ENCODE measurements at regions not wholly inside any gene's neighbourhood (a gene's known extent, or its start where the extent isn't known, plus 50 kb on each side); places are given as distances from the start of the nearest gene placed in this dataset.

GRCh38 chr2:15869396-15869795 lies 71.0 kb upstream of the MYCN start:
- no peak for DNase-seq

GRCh38 chr2:15869871-15870270 lies 70.5 kb upstream of the MYCN start:
- DNase-seq = no peak

- DNase-seq = no peak
Measured at GRCh38 chr2:15870565-15870964, 69.8 kb upstream of the MYCN start.

- no peak for DNase-seq
Measured at GRCh38 chr2:15871239-15871783, 69.0 kb upstream of the MYCN start.

DNA sequence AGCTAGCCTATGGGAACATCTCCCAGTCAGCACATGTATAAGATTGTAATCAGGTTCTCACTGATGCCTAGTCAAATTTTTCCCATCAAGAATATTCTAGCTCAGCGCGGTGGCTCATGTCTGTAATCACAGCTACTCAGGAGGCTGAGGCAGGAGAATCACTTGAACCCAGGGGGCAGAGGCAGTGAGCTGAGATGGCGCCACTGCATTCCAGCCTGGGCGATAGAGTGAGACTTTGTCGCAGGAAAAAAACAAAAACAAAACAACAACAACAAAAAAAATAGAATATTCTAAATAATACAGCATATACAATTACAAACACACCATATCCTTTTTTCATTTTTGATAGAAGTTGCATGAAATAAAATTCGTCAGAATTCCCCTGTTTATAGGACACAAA lies 67.5 kb upstream of the MYCN start:
- no peak for DNase-seq

DNA sequence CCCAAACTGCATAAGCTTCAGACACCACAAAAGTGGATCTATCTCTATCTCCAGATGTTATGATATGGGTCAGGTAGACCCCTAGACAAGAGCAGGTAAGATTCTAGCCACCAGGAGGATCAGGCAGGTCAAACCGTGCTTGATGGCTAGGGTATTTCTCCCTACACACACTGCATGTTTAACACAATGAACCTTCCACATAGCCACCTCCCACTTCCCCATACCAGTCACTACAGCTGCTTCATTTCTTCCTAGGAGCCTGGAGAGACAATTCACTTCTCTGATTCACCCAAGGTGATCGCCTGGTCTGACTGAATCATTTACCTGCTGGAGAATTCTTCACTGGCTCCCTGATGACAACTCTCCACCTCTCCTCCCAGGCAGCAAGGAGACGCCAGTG lies 66.0 kb upstream of the MYCN start:
- no peak for DNase-seq

- DNase-seq = no peak
Measured at GRCh38 chr2:15874854-15875804, 65.2 kb upstream of the MYCN start.

GRCh38 chr2:15875969-15876705 lies 64.2 kb upstream of the MYCN start:
- no peak for DNase-seq

DNA sequence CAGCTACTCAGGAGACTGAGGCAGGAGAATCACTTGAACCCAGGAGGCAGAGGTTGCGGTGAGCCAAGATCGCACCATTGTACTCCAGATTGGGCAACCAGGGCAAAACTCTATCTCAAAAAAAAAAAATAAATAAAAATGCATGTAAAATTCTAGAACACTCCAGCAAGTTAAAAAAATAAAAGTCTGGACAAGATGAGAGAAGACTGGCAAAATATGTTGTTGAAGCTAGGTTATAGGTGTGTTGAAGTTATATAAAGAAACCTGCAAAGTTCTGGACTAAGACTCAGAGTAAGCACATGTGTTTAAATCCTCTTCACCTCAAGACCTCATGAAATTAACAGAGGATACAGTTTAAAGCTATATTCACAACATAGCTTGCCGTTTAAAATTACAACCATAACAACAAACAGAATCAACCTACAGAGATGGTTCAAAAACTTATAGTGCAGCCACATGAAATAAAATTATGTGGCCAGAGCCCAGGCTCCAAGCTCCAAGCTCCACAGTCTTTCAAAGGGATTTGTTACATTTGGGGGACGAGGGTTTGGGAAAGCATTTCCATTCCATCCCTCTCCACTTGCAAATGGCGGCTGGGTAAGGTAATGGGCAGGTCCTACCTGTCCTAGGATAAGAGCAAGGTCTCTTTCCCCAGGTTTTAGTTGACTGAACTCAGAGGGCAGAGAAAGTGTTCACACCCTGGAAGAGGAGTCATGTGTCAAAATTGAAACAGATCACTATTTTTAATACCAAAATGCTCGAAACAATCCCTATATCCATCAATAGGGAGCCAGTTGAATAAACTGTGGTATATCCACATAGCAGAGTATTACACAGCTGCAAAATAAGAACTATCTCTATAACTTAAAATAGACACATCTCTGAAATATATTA lies 59.9 kb upstream of the MYCN start:
- DNase-seq = no peak

DNA sequence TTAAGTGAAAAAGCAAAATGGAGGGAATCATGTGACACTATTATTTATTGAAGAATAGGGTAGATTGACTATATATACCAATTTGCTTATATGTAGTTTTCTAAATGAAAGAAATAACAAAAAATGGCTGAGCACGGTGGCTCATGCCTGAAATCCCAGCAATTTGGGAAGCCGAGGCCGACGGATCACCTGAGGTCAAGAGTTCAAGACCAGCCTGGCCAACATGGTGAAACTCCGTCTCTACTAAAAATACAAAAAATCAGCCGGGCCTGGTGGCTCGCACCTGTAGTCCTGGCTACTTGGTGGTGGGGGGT lies 59.3 kb upstream of the MYCN start:
- DNase-seq = no peak

GRCh38 chr2:15881676-15882075 lies 58.7 kb upstream of the MYCN start:
- DNase-seq = no peak

- no peak for DNase-seq
Measured at GRCh38 chr2:15882761-15883497, 57.4 kb upstream of the MYCN start.

GRCh38 chr2:15883684-15884083 lies 56.7 kb upstream of the MYCN start:
- DNase-seq = no peak

GRCh38 chr2:15884790-15885189 lies 55.6 kb upstream of the MYCN start:
- DNase-seq = no peak

GRCh38 chr2:15886231-15886630 lies 54.1 kb upstream of the MYCN start:
- no peak for DNase-seq

DNA sequence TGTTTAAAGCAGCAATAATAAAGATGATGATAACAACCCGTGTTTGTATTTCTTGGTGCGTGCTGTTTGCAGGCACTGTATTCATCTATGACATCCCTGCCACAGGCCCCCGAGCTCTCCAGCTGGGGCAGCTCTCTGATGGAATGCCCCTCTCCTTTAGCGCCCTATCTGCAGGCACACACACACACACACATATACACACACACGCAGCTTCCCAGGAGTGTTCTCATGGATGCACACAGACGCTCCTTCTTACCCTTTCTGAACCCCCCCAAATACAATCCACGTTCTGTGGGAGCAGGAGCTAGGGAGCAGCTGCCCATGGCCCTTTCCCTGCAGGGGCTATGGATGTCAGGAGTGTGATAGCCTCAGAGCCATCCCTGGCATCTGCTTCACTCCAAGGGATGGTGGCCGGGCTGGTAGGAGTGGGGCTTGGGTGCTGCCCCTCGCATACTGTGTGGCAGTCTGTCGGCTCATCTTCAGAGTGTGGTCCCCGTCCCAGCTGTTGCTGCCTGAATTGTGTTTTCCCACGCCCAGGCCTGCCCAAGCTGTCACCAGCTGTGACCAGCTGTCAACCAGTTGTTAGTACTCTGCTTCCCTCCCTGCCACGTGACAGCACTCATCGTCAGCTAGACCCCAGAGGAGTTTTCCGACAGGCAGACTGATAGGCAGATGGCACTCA lies 50.8 kb upstream of the MYCN start:
- no peak for DNase-seq

DNA sequence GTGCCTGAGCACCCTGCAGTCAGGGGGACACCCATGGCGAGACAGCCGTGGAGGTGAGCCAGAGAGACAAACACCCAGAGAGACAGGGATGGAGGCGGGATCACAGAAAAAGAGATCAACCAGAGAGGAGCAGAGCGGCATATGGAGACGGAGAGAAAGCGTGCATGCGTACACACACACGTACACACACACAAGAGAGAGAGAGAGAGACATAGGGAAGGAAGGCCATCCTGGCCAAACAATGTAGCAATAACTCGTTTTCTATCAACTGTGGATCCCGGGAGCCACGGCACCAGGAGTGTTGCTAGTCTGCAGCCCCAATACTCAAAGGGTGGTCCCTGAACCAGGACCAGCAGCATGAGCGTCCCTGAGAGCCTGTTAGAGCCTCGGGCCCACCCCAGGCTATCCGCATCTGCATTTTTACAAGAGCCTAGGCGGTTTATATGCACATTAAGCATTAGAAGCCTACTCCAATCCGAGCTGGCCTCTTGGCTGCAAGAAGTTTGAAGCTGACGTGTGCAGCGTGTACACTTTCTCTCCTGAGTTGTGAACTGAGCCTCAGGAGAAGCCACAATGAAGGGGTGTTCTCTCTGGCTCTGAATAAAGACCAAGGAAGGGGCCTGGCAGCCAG lies 50.1 kb upstream of the MYCN start:
- DNase-seq = no peak

Data from NCI-H2029 (cell line).